Mucosa of stomach (tissue), 1 donor: ENCODE measurements at regions not wholly inside any gene's neighbourhood (a gene's known extent, or its start where the extent isn't known, plus 50 kb on each side); places are given as distances from the start of the nearest gene placed in this dataset.

Source experiments
- H3K27me3 ChIP-seq: one replicate; pipeline ENCODE4 v1.7.0; 2013; ENCODE audit warnings: mild to moderate bottlenecking, low read length; ENCODE audit not compliant: control insufficient read depth, insufficient read depth
- H3K36me3 ChIP-seq: one replicate; pipeline ENCODE4 v1.7.0; 2013; ENCODE audit warnings: low read length; ENCODE audit not compliant: control insufficient read depth, insufficient read depth
- H3K4me1 ChIP-seq: one replicate; pipeline ENCODE4 v1.7.0; 2013; ENCODE audit warnings: mild to moderate bottlenecking, low read length; ENCODE audit not compliant: control insufficient read depth, insufficient read depth
- H3K4me3 ChIP-seq: one replicate; pipeline ENCODE4 v1.7.0; 2013; ENCODE audit warnings: low read length
- H3K9ac ChIP-seq: one replicate; pipeline ENCODE4 v1.7.0; 2013; ENCODE audit warnings: mild to moderate bottlenecking, low read length, moderate library complexity
- H3K9me3 ChIP-seq: one replicate; pipeline ENCODE4 v1.7.0; 2013; ENCODE audit warnings: mild to moderate bottlenecking, low read length, moderate library complexity; ENCODE audit not compliant: control insufficient read depth
- donor health status: Pancreatic carcinoma.

DNA sequence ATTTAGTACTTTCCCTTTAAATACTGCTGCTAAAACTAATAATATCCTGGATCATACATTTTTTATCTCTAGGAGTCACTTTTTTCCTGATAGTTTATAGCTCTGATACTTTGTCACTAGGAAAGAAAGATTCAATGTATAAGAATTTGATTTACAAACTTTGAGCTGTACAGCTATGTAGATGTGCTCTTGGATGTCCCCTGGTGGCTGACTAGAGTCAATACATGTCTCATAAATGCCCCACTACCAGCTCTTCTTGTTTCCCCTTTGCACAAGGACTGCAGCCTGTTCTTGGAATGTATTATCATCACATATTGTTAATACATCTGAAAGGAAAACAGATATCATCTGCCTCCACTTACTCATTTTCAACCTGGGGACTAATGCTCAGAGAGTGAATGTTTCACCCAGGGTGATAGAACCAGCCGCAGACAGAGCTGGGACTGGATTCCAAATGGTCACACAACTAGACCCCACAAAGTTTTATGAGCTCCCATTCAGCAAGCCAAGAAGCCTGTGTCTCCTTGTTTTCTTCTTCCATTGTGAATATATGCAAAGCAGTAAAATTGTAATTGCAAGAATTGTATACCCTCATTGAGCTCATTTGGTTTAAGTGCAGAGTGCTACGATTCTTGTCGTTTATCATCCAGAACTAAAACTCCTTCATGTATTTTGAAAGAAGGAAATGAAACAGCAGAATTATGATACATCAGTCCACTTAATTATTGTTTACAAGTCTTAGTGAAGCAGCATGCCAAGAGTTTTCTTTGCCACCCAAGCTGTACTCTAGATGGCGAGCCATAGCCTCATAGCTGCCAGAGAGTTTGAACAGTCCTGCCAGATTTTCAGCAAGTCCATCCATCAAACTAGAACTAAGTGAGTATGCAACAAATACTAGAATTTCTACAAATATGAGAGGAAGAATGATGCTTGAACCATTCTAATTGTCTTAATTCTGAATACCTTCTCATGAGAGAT is 261.6 kb upstream of the LMCD1 start:
- Histone ChIP-seq H3K36me3 (no peaks in the 10 kb centered on the region), H3K4me1 (no peaks in the 10 kb centered on the region), H3K9me3 (no peaks in the 10 kb centered on the region), H3K4me3 (no peak overlapping the region), H3K27me3 (no peaks in the 10 kb centered on the region), H3K9ac (no peak overlapping the region)

DNA sequence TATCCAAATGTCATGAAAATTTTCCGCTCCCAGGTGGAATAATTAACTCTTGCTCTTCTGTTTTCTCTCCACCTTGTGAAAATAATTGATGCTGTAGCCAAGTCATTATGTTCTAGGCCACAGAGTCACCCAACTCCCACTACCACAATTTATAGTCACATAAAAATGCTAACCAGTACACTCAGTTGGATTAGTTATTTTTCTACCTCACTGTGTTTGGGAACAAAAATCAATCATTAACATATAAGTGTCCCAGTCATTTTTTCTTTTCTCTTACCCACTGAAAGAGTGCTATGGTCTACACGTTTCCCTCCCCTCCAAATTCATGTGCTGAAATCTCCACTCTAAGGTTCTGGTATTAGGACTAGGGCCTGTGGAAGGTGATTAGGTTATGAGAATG is 255.6 kb upstream of the LMCD1 start:
- Histone ChIP-seq H3K36me3 (no peaks in the 10 kb centered on the region), H3K4me3 (no peak overlapping the region), H3K9ac (no peak overlapping the region), H3K4me1 (no peaks in the 10 kb centered on the region), H3K27me3 (no peaks in the 10 kb centered on the region), H3K9me3 (no peaks in the 10 kb centered on the region)

DNA sequence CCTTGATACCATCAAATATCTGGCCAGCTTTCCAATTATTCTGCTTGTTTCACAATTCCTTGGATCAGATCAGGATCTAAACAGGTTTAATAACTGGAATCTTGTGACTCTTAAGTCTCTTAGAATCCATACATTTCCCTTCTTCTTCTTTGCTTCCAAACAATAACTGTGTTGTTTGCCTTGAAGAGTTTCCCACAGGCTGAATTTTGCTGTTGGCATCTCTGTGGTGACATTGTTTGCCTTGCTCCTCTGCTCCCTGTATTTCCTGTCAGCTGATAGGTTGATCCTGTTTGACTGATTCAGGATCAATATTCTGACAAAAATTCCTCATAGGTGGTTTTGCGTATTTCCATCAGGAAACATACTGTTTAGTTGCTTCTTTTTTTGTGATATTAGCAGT is 248.4 kb upstream of the LMCD1 start:
- no peaks in the 10 kb centered on the region for H3K9me3 ChIP-seq
- H3K27me3 ChIP-seq, result no peaks in the 10 kb centered on the region
- H3K4me3 ChIP-seq, result no peak overlapping the region
- no peaks in the 10 kb centered on the region for H3K4me1 ChIP-seq
- no peaks in the 10 kb centered on the region for H3K36me3 ChIP-seq
- no peak overlapping the region for H3K9ac ChIP-seq

DNA sequence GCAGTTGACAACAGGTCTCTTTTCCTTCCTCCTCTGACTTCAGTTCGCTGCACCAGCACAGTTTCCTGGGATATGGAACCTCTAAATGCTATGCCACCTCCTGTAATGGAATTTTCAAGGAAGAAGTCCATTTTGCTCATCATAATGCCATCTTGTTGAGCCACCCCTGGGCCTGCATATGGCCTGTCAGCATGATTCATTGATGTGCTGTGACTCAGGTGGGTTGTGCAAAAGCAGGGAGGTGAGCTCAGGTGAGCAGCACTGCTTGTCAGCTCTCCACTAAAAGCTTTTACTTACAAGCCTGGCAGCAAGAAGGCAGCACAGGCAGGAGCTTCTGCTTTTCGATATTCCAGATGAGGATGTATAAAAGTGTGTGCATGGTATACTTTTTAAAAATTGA is 247.1 kb upstream of the LMCD1 start:
- Histone ChIP-seq H3K4me3 (no peak overlapping the region), H3K9me3 (no peaks in the 10 kb centered on the region), H3K36me3 (no peaks in the 10 kb centered on the region), H3K4me1 (no peaks in the 10 kb centered on the region), H3K9ac (no peak overlapping the region), H3K27me3 (no peaks in the 10 kb centered on the region)

DNA sequence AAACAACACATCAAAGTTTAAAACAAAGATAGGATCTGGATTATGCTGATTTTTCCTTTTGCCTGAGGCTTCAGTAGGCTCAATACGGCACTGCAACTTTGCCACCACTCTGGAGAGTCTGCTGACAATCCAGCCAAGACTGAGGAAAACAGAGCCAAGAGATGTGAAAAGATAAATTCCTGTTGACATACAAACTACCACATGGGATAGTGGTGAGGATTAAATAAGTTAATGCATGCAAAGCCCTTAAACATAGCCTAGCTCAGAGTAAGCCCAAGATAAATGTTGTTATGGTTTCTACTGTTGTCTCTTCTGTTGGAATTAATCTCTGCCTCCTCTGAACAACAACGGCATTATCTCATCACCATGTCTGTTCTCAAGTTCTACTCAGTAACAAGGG is 245.9 kb upstream of the LMCD1 start:
- H3K27me3 ChIP-seq, result no peaks in the 10 kb centered on the region
- H3K4me1 ChIP-seq, result no peaks in the 10 kb centered on the region
- no peak overlapping the region for H3K9ac ChIP-seq
- H3K36me3 ChIP-seq, result no peaks in the 10 kb centered on the region
- H3K4me3 ChIP-seq, result no peak overlapping the region
- H3K9me3 ChIP-seq, result no peaks in the 10 kb centered on the region

DNA sequence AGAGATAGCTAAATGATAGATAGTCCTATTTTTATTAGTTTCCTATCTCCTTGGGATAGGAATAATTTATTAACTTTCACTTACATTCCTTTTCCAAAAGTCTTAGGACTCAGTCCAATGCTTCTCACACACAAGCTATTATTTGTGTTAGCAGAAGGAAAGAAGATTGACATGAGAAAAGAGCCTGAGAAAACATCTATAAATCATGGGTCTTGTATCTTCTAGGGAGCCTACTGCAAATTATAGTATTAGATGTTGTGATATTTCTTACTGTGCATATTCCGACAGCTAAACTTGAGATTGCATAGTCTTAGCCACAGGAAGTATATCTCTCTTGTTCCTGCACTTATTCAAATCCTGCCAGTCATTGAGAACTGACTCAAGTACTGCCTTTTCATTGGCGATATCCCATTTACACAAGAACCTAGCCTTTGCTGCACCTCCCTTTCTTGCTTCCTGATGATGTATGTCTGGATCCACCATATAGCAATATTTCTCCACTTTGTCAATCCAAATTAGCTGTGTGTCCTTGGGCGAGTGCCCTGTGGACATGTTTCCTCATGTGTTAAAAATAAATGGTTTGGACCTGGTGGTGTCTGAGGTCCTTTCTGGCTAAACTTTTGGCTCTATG is 245.1 kb upstream of the LMCD1 start:
- Histone ChIP-seq H3K27me3 (no peaks in the 10 kb centered on the region), H3K4me3 (no peak overlapping the region), H3K36me3 (no peaks in the 10 kb centered on the region), H3K9ac (no peak overlapping the region), H3K4me1 (no peaks in the 10 kb centered on the region), H3K9me3 (no peaks in the 10 kb centered on the region)

DNA sequence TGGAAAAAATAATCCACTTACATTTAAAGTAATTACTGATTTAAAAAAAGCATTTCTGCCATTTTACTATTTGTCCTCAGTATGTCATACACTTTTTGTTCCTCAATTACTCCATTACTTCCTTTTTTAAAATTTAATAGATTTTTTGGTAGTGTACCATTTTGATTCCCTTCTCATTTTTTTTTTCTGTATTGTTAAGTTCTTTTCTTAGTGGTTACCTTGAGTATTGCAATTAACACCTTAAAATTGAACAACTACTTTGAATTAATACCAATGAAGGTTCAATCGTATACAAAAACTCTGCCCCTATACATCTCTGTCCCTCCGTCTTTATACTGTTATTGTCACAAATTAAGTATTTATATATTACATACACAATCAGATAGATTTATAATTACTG is 240.6 kb upstream of the LMCD1 start:
- H3K36me3 ChIP-seq, result no peaks in the 10 kb centered on the region
- no peaks in the 10 kb centered on the region for H3K27me3 ChIP-seq
- no peaks in the 10 kb centered on the region for H3K9me3 ChIP-seq
- no peaks in the 10 kb centered on the region for H3K4me1 ChIP-seq
- H3K4me3 ChIP-seq, result no peak overlapping the region
- no peak overlapping the region for H3K9ac ChIP-seq

DNA sequence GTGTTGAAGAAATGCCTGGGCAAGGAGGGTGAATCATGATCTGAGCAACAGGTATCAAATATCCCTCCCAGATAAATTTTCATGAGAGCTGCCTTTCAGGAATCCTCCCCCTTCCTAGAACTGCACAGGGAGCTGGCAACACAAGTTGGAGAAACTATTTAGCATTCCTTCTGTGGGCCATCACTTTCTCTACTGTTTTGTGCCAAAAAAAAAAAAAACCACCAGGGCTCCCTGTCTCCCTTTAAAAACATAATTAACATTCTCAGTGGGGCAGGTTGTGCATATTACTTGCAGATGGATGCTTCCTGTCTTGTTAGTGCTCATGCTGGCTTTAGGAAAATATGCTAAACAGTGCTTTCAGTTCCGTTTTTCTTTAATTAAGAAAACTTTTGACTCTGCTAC is 234.9 kb upstream of the LMCD1 start:
- no peak overlapping the region for H3K9ac ChIP-seq

DNA sequence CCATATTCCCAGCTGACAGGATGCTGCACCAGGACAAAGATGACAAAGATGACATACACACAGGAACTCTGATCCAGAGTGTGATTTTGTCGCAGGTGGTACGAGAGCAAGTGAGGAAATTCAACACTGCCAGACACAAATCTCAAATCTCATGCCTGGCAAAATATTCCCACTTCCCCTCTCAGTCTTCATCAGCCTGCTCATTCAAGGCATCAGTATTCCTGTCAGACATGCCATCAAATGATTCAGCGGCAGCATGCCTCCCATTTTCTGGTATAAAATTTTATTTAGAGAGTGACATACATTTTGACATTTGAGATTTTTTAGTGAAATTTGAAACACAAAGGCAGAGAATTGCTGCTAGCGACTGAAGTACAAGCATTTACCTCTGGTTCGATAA is 228.1 kb upstream of the LMCD1 start:
- H3K9me3 ChIP-seq, result no peaks in the 10 kb centered on the region
- no peaks in the 10 kb centered on the region for H3K4me1 ChIP-seq
- no peak overlapping the region for H3K4me3 ChIP-seq
- H3K36me3 ChIP-seq, result no peaks in the 10 kb centered on the region
- no peak overlapping the region for H3K9ac ChIP-seq
- H3K27me3 ChIP-seq, result no peaks in the 10 kb centered on the region

More for the DNA sequence above, 234.9 kb upstream of the LMCD1 start:
- H3K4me3 ChIP-seq, result no peak overlapping the region
- no peaks in the 10 kb centered on the region for H3K27me3 ChIP-seq
- H3K36me3 ChIP-seq, result no peaks in the 10 kb centered on the region
- H3K9me3 ChIP-seq, result no peaks in the 10 kb centered on the region
- no peaks in the 10 kb centered on the region for H3K4me1 ChIP-seq

DNA sequence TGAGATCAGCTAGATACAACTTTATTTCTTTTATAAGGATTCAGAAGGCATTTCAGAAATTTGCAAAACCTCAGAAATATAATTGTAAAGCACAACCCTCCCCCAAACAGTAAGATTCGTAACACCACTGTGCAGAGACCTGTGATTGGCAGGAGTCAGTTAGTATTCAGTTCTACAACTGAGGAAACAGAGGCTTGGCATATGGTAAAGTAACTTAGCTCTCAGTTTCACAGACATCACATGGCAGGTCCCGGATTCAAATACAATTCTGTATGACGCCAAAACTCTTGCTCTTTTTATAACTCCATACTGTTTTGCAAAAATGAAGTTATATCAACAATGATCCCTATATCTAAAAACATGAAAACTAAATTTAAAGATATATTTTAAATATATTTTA is 225.6 kb upstream of the LMCD1 start:
- H3K9ac ChIP-seq, result no peak overlapping the region
- no peaks in the 10 kb centered on the region for H3K4me1 ChIP-seq
- H3K27me3 ChIP-seq, result no peaks in the 10 kb centered on the region
- no peaks in the 10 kb centered on the region for H3K36me3 ChIP-seq
- H3K4me3 ChIP-seq, result no peak overlapping the region
- H3K9me3 ChIP-seq, result no peaks in the 10 kb centered on the region

DNA sequence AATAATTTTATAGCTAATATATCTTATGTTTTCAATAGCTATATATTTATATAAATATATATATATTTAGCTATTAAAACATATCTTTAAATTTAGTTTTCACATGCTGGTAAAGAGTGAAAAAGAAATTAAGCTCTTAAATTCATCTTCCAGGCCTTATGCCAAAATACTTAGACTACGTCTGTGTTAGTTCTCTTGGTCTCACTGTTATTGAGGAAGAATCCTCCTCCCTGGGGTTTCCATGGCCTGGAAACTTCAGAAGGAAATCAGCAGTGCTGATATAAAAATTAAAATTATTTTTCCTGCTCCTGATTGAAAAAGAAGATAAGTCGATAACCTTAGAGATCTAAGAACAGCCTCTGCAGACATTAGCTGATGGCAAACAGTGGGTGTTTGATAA is 225.1 kb upstream of the LMCD1 start:
- no peaks in the 10 kb centered on the region for H3K36me3 ChIP-seq
- no peak overlapping the region for H3K4me3 ChIP-seq
- no peaks in the 10 kb centered on the region for H3K27me3 ChIP-seq
- no peaks in the 10 kb centered on the region for H3K4me1 ChIP-seq
- no peaks in the 10 kb centered on the region for H3K9me3 ChIP-seq
- no peak overlapping the region for H3K9ac ChIP-seq

DNA sequence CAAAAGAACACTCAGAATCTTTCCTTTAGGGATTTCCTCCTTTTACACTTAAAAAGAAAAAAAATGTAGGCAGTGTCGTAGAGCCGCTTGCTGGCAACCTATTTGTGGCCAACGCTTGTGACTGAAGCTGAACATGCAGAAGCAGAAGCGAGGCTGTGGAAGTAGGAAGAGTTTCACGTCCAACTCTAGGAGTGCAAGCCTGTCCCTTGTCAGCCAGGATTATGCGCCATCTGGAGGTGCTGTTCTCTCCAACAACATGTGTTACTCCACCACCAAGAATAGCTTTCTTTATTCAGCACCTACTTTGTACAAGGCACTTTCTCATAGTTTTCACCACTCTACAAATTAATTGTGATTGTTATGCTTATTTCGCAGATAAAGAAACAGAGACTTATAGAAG is 223.2 kb upstream of the LMCD1 start:
- Histone ChIP-seq H3K9ac (no peak overlapping the region), H3K36me3 (no peaks in the 10 kb centered on the region), H3K27me3 (no peaks in the 10 kb centered on the region), H3K4me3 (no peak overlapping the region), H3K4me1 (no peaks in the 10 kb centered on the region), H3K9me3 (no peaks in the 10 kb centered on the region)
